Effector memory CD8-positive, alpha-beta T cell (primary cell): ENCODE measurements at regions not wholly inside any gene's neighbourhood (a gene's known extent, or its start where the extent isn't known, plus 50 kb on each side); places are given as distances from the start of the nearest gene placed in this dataset.

Experiments used
- ATAC-seq: fragments of 150-1000 bp; cut with Tn5 transposase; replicated peaks from 2 replicates; pipeline ENCODE4 v1.10.0; 2021; ENCODE audit warnings: mild to moderate bottlenecking, moderate library complexity
- DNase-seq, 3 experiments: peaks; one replicate each; pipeline ENCODE4 v3.0.0; 2021
- H3K27ac Mint-ChIP-seq, 2 donors: one replicate each; pipeline ENCODE4 v1.8.0; 2022; ENCODE audit warnings: mild to moderate bottlenecking in 2 of 2, mixed read lengths in 2 of 2, moderate library complexity in 2 of 2
- H3K27me3 Mint-ChIP-seq, 2 donors: one replicate each; pipeline ENCODE4 v1.8.0; 2022; ENCODE audit warnings: mixed read lengths in 2 of 2
- H3K36me3 Mint-ChIP-seq: one replicate; pipeline ENCODE4 v1.8.0; 2022; ENCODE audit warnings: mild to moderate bottlenecking, moderate library complexity, mixed read lengths; ENCODE audit not compliant: insufficient read depth
- H3K4me1 Mint-ChIP-seq, 2 donors: one replicate each; pipeline ENCODE4 v1.8.0; 2022; ENCODE audit warnings: low read depth in 2 of 2, mixed read lengths in 2 of 2
- H3K4me3 Mint-ChIP-seq, 2 donors: one replicate each; pipeline ENCODE4 v1.8.0; 2022; ENCODE audit warnings: mild to moderate bottlenecking in 2 of 2, mixed read lengths in 2 of 2, moderate library complexity in 2 of 2
- H3K9me3 Mint-ChIP-seq, 2 donors: one replicate each; pipeline ENCODE4 v1.8.0; 2022; ENCODE audit warnings: mixed read lengths in 2 of 2

DNA sequence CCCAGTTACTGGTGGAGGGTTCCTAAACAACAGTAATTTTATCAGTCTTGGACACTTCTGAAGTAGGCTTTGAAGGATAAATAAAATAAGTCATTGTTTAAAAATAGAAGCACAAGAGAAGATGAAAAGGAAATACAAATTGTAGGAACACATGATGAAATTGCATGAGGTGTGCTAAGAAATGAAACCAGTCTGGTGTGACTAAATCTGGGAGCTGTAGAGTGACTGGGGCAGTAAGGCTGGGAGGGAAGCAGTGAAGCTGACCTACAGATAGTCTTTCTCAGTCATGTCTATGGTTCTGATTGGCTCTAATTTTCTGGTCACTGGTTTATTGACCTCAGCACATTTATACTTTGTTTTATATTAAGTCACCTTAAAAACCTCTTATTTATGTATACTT is 139.1 kb downstream of the SLC17A6 start:
- no peaks in the 10 kb centered on the region for H3K27me3 Mint-ChIP-seq
- no peak for ATAC-seq
- no peaks in the 10 kb centered on the region for H3K36me3 Mint-ChIP-seq
- DNase-seq, result no peak
- H3K27ac Mint-ChIP-seq, result no peak overlapping the region
- no peak overlapping the region for H3K4me3 Mint-ChIP-seq
- peaks cover 0 to 4% of the 10 kb centered on the region in 2 donors for H3K9me3 Mint-ChIP-seq
- no peaks in the 10 kb centered on the region for H3K4me1 Mint-ChIP-seq

DNA sequence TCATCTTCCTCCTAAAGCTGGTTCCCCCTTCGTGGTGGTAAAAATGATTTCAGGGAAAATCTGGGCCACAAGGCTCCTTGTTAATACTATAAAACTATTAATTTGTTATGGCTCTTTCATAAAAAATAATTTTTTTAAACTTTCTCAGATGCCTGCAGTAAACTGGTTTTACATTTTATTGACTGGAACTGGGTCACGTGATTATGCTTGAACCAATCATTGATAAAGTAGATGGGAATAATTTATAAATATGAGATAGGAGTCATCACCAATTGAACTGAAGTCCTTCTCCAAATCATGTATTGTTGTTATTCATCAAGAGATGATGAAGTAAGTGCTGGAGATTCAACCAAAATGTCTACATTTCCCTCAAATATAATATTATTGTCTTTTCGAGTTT is 138.4 kb downstream of the SLC17A6 start:
- H3K36me3 Mint-ChIP-seq, result no peaks in the 10 kb centered on the region
- DNase-seq (no peak), ATAC-seq (no peak)
- no peak overlapping the region for H3K27ac Mint-ChIP-seq
- H3K27me3 Mint-ChIP-seq, result no peaks in the 10 kb centered on the region
- H3K4me1 Mint-ChIP-seq, result no peaks in the 10 kb centered on the region
- peaks cover 0 to 3% of the 10 kb centered on the region in 2 donors for H3K9me3 Mint-ChIP-seq
- H3K4me3 Mint-ChIP-seq, result no peak overlapping the region

DNA sequence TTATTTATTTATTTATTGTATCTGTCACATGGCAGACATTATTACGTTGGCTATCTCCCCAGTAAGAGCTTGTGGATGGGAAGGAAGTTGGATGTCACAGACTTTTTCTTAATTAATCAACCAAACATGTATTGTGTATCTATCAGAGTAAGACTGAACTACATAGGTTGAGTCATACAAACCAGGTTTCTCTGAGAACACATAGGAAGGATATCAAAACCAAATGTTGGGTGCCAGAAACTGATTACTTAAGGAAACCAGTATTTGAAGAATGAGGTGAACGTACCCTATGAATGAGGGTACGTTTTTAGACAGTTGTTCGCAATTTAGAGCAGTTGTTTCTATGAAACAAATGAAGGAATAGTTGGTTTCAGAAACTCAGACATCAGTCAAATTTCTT is 136.4 kb downstream of the SLC17A6 start:
- H3K36me3 Mint-ChIP-seq, result no peaks in the 10 kb centered on the region
- DNase-seq, result no peak
- no peaks in the 10 kb centered on the region for H3K4me1 Mint-ChIP-seq
- H3K27me3 Mint-ChIP-seq, result no peaks in the 10 kb centered on the region
- H3K9me3 Mint-ChIP-seq, result peaks cover 0 to 2% of the 10 kb centered on the region in 2 donors
- H3K4me3 Mint-ChIP-seq, result no peak overlapping the region
- no peak overlapping the region for H3K27ac Mint-ChIP-seq
- no peak for ATAC-seq

DNA sequence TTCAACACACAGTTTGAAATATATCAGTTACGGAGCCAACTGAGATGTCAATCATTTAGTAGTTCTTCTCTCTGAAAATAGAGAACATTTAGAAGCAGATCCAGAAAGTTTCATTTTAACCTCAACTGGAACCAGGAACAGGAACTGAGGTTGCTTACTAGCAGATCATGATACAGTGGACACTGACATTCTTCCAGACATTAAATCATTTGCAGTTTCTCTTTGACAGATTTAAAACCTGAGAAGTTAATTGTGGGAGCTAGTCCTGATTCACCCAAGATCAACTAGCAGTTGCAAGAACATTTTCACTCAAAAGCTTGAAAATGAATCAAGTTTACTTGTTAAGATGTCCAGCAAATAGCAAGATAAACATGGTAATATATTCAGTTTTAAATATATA is 135.4 kb downstream of the SLC17A6 start:
- Mint-ChIP-seq H3K27ac (no peak overlapping the region), H3K27me3 (peaks cover 0 to 2% of the 10 kb centered on the region in 2 donors), H3K4me3 (no peak overlapping the region), H3K4me1 (no peaks in the 10 kb centered on the region), H3K9me3 (peaks cover 0 to 2% of the 10 kb centered on the region in 2 donors), H3K36me3 (no peaks in the 10 kb centered on the region)
- DNase-seq (no peak), ATAC-seq (no peak)

DNA sequence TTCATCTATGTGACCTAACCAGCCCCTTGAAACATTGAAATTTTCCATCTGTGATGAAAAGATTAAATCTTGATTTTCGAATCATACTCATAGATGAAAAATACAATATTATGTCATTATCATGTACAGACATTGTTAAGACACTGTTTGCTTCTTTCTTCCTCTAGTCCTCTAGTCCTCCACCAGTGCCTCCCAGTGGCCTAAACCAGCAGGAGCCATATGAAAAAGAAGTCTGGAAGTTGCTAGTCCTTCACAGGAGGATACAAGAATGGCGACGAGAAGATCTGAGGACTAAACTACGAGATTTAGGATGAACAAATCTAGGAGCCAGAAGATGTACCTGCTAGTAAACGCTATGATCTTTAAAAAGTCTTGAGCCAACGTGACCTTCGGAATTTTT is 134.1 kb downstream of the SLC17A6 start:
- H3K27me3 Mint-ChIP-seq, result peaks cover 0 to 15% of the 10 kb centered on the region in 2 donors
- DNase-seq (no peak), ATAC-seq (no peak)
- no peaks in the 10 kb centered on the region for H3K36me3 Mint-ChIP-seq
- no peak overlapping the region for H3K4me3 Mint-ChIP-seq
- H3K9me3 Mint-ChIP-seq, result no peaks in the 10 kb centered on the region
- no peak overlapping the region for H3K27ac Mint-ChIP-seq
- H3K4me1 Mint-ChIP-seq, result no peaks in the 10 kb centered on the region

DNA sequence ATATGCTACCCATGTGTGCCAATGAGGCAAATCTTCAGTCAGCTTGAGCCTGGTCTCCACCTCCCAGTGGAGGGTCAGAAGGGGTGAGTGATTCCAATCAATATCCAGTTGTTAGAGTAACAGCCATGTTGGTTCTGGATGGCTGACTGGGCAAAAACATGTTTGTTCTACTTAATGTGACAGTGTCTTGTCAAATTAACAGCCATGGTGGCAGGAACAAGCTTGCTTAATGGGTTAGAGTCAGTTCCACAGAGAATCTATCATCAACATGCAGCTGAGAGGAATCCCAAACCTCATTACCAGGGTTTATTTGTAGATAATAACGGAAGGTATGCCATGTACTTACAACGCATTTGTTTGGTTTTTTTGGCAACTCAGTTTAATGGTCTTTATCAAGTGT is 133.2 kb downstream of the SLC17A6 start:
- H3K9me3 Mint-ChIP-seq, result no peaks in the 10 kb centered on the region
- H3K27ac Mint-ChIP-seq, result no peak overlapping the region
- no peaks in the 10 kb centered on the region for H3K36me3 Mint-ChIP-seq
- DNase-seq (no peak), ATAC-seq (no peak)
- no peaks in the 10 kb centered on the region for H3K4me1 Mint-ChIP-seq
- peaks cover 0 to 19% of the 10 kb centered on the region in 2 donors for H3K27me3 Mint-ChIP-seq
- H3K4me3 Mint-ChIP-seq, result no peak overlapping the region

DNA sequence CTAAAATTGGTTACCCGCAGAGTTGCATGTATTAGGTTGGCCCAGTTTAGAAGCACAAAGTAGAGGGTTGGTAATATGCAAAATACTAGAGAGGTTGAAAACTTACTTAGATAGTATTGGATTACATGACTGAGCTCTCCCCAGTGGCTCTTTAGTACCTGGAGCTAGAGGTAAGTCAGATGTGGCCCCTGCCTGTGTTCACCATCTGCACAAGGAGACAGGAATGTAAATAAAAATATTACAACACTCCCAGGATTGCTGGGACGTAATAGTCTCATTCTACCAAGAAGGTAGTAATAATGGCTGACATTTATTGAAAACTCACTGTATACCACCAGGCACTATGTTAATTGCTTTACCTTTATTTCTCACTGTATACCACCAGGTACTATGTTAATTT is 129.6 kb downstream of the SLC17A6 start:
- Mint-ChIP-seq H3K27ac (no peak overlapping the region), H3K4me3 (no peak overlapping the region), H3K9me3 (peaks cover 0 to 2% of the 10 kb centered on the region in 2 donors), H3K4me1 (no peaks in the 10 kb centered on the region), H3K27me3 (peaks cover 0 to 19% of the 10 kb centered on the region in 2 donors), H3K36me3 (no peaks in the 10 kb centered on the region)
- ATAC-seq (no peak), DNase-seq (no peak)

DNA sequence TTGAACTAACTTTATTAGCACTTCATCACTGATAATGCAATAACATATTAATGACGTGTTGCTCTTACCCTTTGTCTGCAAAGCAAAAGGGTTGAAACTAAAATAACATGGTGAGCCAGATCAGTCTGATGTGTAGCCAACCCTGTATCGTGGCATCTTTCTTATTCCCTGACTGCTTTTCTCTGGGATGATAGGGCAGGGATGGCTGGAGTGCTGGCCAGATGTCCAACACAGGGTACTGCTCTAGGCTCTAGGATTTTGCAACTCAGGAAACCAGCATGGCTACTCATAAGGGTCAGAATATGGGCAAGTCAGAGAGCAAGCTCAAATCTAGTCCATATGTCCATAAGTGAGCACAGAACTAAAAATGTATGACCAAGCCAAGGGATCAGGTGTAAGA is 129.1 kb downstream of the SLC17A6 start:
- DNase-seq, result no peak
- Mint-ChIP-seq H3K36me3 (no peaks in the 10 kb centered on the region), H3K4me3 (no peak overlapping the region), H3K27ac (no peak overlapping the region), H3K9me3 (peaks cover 0 to 2% of the 10 kb centered on the region in 2 donors), H3K27me3 (peaks cover 0 to 19% of the 10 kb centered on the region in 2 donors), H3K4me1 (no peaks in the 10 kb centered on the region)
- no peak for ATAC-seq

DNA sequence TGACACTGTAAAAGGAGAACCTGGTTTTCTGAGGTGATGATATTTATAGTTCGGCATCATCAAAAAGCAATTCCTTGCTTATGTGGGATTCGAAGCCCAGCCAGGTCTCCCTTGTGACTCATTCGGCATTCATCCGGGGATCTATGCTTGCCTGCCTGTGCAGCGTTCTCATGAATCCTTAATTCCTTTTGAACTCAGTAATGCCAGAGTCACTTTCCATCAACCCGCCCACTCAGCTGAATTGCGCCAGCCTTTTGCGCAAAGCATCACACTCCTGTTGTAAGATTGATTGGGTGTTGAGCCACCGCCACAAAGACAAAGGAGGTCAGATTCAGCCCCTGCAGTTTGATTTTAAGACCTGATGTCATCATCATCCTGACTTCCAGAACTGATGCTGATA is 128.6 kb downstream of the SLC17A6 start:
- H3K27ac Mint-ChIP-seq, result no peak overlapping the region
- no peaks in the 10 kb centered on the region for H3K4me1 Mint-ChIP-seq
- H3K27me3 Mint-ChIP-seq, result peaks cover 0 to 19% of the 10 kb centered on the region in 2 donors
- no peak overlapping the region for H3K4me3 Mint-ChIP-seq
- no peaks in the 10 kb centered on the region for H3K36me3 Mint-ChIP-seq
- H3K9me3 Mint-ChIP-seq, result peaks cover 0 to 2% of the 10 kb centered on the region in 2 donors
- ATAC-seq (no peak), DNase-seq (no peak)

DNA sequence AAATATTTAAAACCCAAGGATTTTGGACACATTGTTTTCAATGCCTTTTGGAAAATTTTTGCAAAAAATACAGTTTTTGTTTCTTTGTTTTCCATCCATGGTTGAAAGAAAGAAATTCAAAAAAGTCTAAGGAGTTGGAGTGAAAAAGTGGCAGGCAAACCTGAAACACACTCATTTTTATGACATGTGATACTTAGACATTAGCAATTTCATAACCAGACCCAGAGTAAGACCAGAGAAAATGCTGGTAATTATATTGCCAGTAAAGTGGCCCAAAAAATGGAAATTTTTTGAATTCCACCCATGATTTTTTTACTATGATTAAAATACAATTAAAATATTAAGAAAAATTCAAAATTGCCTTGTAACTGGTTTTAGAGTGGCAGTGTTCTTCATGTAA is 128.2 kb downstream of the SLC17A6 start:
- peaks cover 0 to 2% of the 10 kb centered on the region in 2 donors for H3K9me3 Mint-ChIP-seq
- no peaks in the 10 kb centered on the region for H3K36me3 Mint-ChIP-seq
- no peak overlapping the region for H3K4me3 Mint-ChIP-seq
- no peak overlapping the region for H3K27ac Mint-ChIP-seq
- no peaks in the 10 kb centered on the region for H3K4me1 Mint-ChIP-seq
- no peak for ATAC-seq
- H3K27me3 Mint-ChIP-seq, result peaks cover 0 to 19% of the 10 kb centered on the region in 2 donors
- no peak for DNase-seq

DNA sequence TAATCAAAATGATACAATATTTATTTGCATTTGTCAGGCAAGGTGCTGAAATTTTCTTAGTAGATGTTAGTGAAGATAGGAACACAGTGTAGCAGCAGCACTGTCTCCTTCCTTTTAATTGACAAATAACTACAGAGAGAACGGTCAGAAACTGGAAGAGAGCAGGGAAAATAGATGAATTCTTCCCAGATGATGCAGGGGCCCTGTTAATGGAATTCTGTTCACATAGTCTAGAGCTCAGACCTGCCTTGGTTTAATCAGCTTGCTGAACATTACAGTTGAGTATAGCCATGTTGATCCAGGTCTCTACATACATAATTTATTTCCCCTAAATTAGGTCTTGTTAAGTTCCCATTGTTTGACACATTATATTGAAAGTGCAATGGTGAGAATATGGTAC is 127.4 kb downstream of the SLC17A6 start:
- peaks cover 0 to 19% of the 10 kb centered on the region in 2 donors for H3K27me3 Mint-ChIP-seq
- H3K4me3 Mint-ChIP-seq, result no peak overlapping the region
- no peak for DNase-seq
- H3K36me3 Mint-ChIP-seq, result no peaks in the 10 kb centered on the region
- no peaks in the 10 kb centered on the region for H3K4me1 Mint-ChIP-seq
- no peak overlapping the region for H3K27ac Mint-ChIP-seq
- H3K9me3 Mint-ChIP-seq, result peaks cover 0 to 2% of the 10 kb centered on the region in 2 donors
- no peak for ATAC-seq

DNA sequence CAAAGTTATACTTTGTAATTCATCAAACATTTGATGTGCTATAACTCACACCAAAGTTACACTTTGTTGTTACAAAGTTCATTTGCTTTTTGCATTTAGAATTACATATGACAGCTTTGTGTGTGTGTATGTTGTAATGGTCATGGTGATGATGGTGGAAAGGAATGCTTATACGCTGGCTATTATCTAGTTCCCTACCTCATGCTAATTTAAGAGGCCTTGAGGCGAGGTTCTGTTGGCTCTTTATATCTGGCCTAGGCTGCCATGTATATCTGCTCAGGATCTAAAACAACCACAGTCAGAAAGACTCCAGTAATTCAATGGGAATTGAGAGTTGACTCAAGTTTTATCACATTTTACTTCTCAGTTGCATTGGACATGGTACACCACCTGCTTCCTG is 123.4 kb downstream of the SLC17A6 start:
- Mint-ChIP-seq H3K9me3 (peaks cover 0 to 2% of the 10 kb centered on the region in 2 donors), H3K27me3 (no peaks in the 10 kb centered on the region)

DNA sequence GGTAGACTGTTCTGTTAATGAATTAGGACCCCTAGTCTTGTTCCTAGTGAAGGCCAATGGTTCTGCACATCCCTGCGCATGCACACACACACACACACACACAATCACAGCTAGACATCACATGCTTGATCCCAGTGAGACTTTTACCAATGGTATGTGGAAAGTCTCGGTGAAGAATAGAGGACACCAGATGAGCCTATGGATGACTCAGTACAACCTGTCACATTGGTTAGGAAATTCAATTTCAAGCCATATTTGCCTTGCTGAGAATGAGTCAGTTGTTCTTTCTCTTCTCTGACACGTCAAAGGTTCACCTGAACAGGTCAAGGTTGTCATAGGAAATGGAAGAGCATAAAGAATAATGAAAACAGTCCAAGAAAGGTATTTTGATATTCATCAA is 122.0 kb downstream of the SLC17A6 start:
- DNase-seq, result no peak
- Mint-ChIP-seq H3K36me3 (no peaks in the 10 kb centered on the region), H3K27ac (no peak overlapping the region), H3K4me1 (no peaks in the 10 kb centered on the region), H3K27me3 (no peaks in the 10 kb centered on the region), H3K4me3 (no peak overlapping the region), H3K9me3 (peaks cover 0 to 2% of the 10 kb centered on the region in 2 donors)
- no peak for ATAC-seq

More for the DNA sequence above, 123.4 kb downstream of the SLC17A6 start:
- H3K4me3 Mint-ChIP-seq, result no peak overlapping the region
- no peaks in the 10 kb centered on the region for H3K4me1 Mint-ChIP-seq
- DNase-seq (no peak), ATAC-seq (no peak)
- no peak overlapping the region for H3K27ac Mint-ChIP-seq
- no peaks in the 10 kb centered on the region for H3K36me3 Mint-ChIP-seq

DNA sequence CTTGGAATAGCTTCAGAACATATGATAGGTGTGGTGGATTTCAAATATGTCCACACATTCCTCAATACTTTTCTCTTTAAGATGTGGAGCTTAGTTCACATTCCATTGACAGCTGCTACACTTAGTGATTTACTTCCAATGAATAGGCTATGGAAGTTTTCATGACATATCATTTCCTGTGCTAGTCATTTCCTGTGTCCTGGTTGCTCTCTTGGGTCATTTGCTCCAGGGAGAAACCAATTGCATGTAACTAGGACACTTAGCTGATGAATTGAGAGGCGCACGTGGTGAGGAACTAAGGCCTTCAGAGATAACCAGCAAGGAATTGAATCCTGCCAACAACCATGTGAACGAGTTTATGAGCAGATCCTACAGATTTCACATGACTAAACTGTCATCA is 120.9 kb downstream of the SLC17A6 start:
- Mint-ChIP-seq H3K4me1 (no peaks in the 10 kb centered on the region), H3K9me3 (no peaks in the 10 kb centered on the region), H3K4me3 (no peak overlapping the region), H3K27ac (no peak overlapping the region), H3K36me3 (no peaks in the 10 kb centered on the region), H3K27me3 (no peaks in the 10 kb centered on the region)
- no peak for ATAC-seq
- no peak for DNase-seq

DNA sequence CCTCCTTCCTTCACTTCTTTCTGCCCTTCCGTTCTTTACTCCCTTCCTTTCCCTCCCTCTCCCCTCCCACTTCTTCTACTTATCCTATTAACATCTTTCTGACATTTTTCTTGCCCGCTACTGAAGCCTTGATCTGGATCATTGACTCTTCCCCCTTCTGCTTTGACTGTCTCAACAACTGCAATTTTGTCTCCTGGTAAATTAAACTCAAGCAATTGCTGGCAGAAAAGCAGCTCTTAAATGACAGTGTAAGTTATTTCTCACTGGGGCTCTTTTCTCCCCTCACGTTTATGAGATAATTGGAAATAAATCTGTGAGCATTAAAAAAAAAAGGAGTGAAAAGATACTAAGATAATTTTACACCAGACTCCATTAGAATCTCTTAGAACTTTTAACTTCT is 120.0 kb downstream of the SLC17A6 start:
- Mint-ChIP-seq H3K27me3 (no peaks in the 10 kb centered on the region), H3K4me3 (no peak overlapping the region), H3K9me3 (no peaks in the 10 kb centered on the region), H3K27ac (no peak overlapping the region), H3K4me1 (no peaks in the 10 kb centered on the region), H3K36me3 (no peaks in the 10 kb centered on the region)
- ATAC-seq, result no peak
- no peak for DNase-seq
